NCI-H524 treated with DMSO at 0.1 percent for 48 hours (cell line): ENCODE measurements at regions not wholly inside any gene's neighbourhood (a gene's known extent, or its start where the extent isn't known, plus 50 kb on each side); places are given as distances from the start of the nearest gene placed in this dataset.
"Not testable (repeated sequence)": the region's sequence is repeated elsewhere in the genome, so short reads cannot be mapped to it uniquely, and the experiment has no call there.

Source experiments
- DNase-seq: peaks from one replicate; lab custom pipeline; 2025; lab: John Stamatoyannopoulos, UW

DNA sequence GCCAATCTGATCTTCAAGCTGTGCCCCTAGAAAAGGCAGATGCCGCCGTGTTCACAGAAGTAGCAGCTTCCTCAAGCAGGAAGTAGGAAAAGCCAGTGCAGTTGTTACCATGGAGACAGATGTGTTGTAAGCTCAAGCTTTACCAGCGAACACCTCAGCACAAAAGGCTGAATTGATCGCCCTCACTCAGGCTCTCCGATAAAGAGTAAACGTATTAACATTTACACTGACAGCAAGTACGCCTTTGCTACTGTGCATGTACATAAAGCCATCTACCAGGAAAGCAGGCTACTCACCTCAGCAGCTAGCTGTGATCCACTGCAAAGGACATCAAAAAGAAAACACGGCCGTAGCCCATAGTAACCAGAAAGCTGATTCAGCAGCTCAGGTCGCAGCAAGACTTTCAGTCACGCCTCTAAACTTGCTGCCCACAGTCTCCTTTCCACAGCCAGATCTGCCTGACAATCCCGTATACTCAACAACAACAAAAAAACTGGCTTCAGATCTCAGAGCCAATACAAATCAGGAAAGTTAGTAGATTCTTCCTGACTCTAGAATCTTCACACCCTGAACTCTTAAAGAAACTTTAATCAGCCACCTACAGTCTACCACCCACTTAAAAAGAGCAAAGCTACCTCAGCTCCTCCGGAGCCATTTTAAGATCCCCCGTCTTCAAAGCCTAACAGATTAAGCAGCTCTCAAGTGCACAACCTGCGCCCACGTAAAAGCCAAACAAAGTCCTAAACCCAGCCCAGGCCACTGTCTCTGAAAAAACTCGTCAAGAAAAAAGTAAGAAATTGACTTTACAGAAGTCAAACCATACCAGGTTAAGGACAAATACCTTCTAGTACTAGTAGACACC lies 160.0 kb downstream of the DEFB131A start:
- not testable (repeated sequence) for DNase-seq

GRCh38 chr4:9604893-9605190 lies 160.6 kb downstream of the DEFB131A start:
- not testable (repeated sequence) for DNase-seq

GRCh38 chr4:9608300-9608699 lies 164.1 kb downstream of the DEFB131A start:
- DNase-seq = no peak

GRCh38 chr4:9610321-9610720 lies 166.1 kb downstream of the DEFB131A start:
- DNase-seq = not testable (repeated sequence)

GRCh38 chr4:9611101-9611500 lies 166.9 kb downstream of the DEFB131A start:
- no peak for DNase-seq

- DNase-seq = not testable (repeated sequence)
These were observed 145.0 kb upstream of the DRD5 start for GRCh38 chr4:9636411-9636810.

GRCh38 chr4:9659678-9660077 lies 121.8 kb upstream of the DRD5 start:
- DNase-seq = not testable (repeated sequence)

DNA sequence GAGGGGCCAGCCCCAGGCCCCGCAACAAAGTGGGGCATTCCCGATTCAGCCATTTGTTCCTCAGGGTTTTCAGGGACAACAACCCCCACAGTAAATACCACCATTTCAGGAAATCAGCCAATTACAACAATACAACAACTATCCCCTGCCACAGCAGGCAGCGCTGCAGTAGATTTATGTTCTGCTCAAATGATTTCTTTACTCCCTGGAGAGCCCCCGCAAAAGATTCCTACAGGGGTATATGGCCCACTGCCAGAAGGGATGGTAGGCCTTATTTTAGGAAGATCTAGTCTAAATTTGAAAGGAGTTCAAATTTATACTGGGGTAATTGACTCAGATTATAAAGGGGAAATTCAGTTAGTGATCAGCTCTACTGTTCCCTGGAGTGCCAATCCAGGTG lies 120.5 kb upstream of the DRD5 start:
- DNase-seq = not testable (repeated sequence)

GRCh38 chr4:9670725-9671124 lies 110.7 kb upstream of the DRD5 start:
- not testable (repeated sequence) for DNase-seq

GRCh38 chr4:9677357-9677756 lies 104.1 kb upstream of the DRD5 start:
- DNase-seq = not testable (repeated sequence)

GRCh38 chr4:9679704-9680478 lies 101.5 kb upstream of the DRD5 start:
- DNase-seq = no peak

DNA sequence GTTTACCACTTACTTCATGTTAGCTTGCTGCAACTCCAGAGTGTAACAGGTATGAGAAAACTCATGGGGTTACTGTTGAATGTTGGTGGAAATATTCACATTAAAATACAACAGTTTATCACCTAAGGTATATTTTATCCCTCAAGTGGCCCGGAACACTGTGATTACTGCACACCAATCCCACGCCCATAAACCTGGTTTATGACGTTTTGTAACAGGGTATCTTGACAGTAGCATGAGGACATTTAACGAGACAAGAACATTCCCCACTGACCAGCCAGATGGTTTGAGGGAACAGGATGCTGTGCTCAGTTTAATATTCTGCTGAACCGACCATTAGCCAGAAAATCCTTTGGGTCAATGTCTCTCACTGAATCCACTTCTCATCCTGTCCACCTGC lies 98.3 kb upstream of the DRD5 start:
- DNase-seq = not testable (repeated sequence)

DNA sequence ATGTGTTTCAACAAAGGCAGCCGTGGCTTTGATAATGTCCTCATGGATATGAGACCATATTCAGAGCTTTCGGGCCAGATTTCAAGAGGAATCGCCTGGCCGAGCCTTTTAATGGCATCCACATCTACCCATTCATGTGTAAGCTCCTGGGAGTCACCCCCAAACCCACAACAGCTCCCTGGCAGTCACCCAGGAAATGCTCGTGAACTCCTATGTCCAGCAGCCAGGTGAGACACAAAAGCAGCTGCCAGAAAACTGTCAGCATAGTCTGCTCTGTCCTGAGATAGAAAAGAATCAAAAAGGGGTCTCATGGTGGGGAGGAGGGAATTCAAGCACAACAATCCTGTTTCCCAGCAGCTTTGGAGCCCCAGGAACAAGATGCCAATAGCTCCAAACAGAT lies 96.4 kb upstream of the DRD5 start:
- DNase-seq = not testable (repeated sequence)

DNA sequence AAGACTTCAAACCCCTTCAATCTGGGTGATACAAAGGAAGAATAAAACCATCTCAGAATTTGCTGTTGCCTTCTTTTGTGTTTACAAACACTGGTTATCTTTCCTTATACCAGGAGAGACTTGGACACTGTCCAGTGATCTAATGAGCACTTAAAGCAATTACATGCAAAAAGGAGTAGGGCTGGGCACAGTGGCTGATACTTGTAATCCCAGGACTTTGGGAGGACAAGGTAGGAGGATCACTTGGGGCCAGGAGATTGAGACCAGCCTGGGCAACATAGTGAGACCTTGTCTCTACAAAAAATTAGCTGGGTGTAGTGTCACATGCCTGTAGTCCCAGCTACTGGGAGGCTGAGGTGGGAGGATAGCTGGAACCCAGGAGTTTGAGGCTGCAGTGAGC lies 95.7 kb upstream of the DRD5 start:
- no peak for DNase-seq

GRCh38 chr4:9690636-9691237 lies 90.7 kb upstream of the DRD5 start:
- DNase-seq = not testable (repeated sequence)

GRCh38 chr4:9691238-9692065 lies 90.0 kb upstream of the DRD5 start:
- no peak for DNase-seq

DNA sequence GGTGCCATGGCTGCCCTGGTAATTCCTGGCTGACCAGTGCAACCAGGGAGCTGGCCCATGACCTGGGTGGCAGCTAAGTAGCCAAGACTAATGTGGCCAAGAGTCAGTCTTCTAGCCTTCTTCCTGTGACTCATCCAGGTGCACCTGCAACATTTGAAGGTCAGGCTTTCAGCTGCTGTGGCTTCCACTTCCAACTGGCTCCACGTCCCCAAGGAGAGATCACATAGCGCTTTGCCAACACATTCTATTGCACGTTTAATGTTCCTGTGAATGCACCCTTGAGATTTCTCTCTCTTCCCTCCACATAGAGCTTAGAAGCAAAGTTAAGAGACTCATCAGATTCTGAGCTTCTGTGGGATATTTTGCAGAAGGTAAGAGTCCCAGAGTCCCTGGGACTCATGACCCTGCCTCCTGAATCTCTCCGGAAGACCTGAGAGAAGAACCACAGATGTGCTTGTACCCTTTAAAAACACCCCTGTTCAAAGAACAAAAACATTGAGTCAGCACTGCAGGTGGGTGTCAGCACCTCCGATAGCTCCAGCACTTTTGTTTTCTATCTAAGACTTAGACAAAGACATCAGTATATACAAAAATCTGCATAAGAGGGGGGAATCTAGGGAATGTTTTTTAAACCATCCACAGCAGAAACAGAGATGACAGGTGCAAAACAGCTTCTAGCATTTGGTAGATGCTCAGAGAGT lies 88.5 kb upstream of the DRD5 start:
- not testable (repeated sequence) for DNase-seq

DNA sequence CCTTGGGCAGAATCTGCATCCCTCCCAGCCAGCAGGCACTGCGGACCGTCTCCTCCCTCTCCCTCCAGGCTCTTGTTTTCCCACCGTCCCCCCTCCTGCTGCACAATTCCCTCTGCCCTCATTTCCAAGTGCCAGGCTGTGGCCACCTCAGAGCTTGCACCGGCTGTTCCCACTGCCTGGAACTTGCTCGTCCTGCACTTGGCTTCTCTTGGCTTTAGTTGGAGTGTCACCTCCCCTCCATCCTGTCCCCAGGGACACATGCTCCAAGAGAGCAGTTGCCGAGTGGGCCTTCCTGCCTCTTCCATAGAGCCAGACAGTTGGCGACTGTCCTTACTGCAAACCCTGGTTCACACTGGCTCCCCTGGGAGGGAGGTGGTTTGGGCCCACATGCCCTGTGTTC lies 87.0 kb upstream of the DRD5 start:
- not testable (repeated sequence) for DNase-seq

- not testable (repeated sequence) for DNase-seq
These were observed 85.4 kb upstream of the DRD5 start for GRCh38 chr4:9695994-9696393.

DNA sequence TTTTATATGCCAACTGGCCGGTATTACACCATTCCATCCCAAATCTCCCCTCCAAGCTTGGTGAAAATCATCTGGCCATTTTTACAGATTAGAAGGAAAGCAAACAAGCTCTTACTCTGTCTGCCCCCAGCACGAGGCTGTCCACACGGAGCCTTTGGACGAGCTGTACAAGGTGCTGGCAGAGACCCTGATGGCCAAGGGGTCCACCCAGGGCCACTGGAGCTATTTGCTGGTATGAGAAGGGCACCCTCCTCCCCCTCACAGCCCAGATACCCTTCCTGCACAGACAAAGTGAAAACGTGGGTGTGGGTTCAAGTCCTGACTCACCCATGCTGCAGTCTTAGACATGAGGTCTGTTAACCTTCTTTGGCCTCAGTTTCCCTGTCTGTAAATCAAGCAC lies 84.9 kb upstream of the DRD5 start:
- not testable (repeated sequence) for DNase-seq

- not testable (repeated sequence) for DNase-seq
These were observed 79.4 kb upstream of the DRD5 start for GRCh38 chr4:9702019-9702418.
